PC-3 (cell line): ENCODE measurements at regions not wholly inside any gene's neighbourhood (a gene's known extent, or its start where the extent isn't known, plus 50 kb on each side); places are given as distances from the start of the nearest gene placed in this dataset.
"Not testable (repeated sequence)": the region's sequence is repeated elsewhere in the genome, so short reads cannot be mapped to it uniquely, and the experiment has no call there.

Experiments used
- ATAC-seq: fragments of 200-7000 bp; cut with Tn5 transposase; 2 replicates; pipeline ENCODE4 v1.9.1; 2020; ENCODE audit warnings: mild to moderate bottlenecking, moderate library complexity
- BruUV-seq: library from RNA; stranded (reverse); fragments of 400-500 nt; replicated peaks from 2 replicates; lab custom pipeline; 2021; lab: Mats Ljungman, UMichigan
- CTCF ChIA-PET: fragments of 300-600 bp; sonication (Branson Sonifier 250); formaldehyde crosslinking; loops from one replicate; lab custom pipeline; 2022; ENCODE audit warnings: antibody characterized with exemption; lab: Charles Lee
- POLR2A ChIA-PET: fragments of 300-600 bp; sonication (Branson Sonifier 250); formaldehyde crosslinking; loops from one replicate; lab custom pipeline; 2022; ENCODE audit warnings: antibody characterized with exemption; ENCODE audit not compliant: unreplicated experiment; lab: Charles Lee
- DNase-seq: peaks from one replicate; pipeline ENCODE4 v3.0.0-alpha.2; 2015
- H2AFZ ChIP-seq: fragments of 300-600 bp; sonication (generic); 2 replicates; pipeline ENCODE4 v1.6.0; 2016; ENCODE audit warnings: antibody characterized with exemption, low read length
- H3F3A ChIP-seq: fragments of 300-600 bp; sonication (generic); one replicate; pipeline ENCODE4 v1.6.0; 2017; ENCODE audit warnings: antibody characterized with exemption, low read length, control low read depth, mild to moderate bottlenecking; ENCODE audit not compliant: unreplicated experiment
- H3K27ac ChIP-seq: fragments of 300-600 bp; sonication (generic); 2 replicates; pipeline ENCODE4 v1.5.1; 2016; ENCODE audit warnings: mild to moderate bottlenecking, low read length
- H3K27me3 ChIP-seq: fragments of 300-600 bp; sonication (generic); 2 replicates; pipeline ENCODE4 v1.6.1; 2016; ENCODE audit warnings: low read length, mixed read lengths
- H3K36me3 ChIP-seq: fragments of 300-600 bp; sonication (generic); 2 replicates; pipeline ENCODE4 v1.6.1; 2016; ENCODE audit warnings: low read depth, mixed run types, low read length, mixed read lengths
- H3K4me1 ChIP-seq: fragments of 300-600 bp; sonication (generic); 2 replicates; pipeline ENCODE4 v1.5.1; 2016; ENCODE audit warnings: low read length; ENCODE audit not compliant: insufficient read depth
- H3K4me2 ChIP-seq: fragments of 300-600 bp; sonication (generic); 2 replicates; pipeline ENCODE4 v1.6.0; 2016; ENCODE audit warnings: low read length
- H3K4me3 ChIP-seq: fragments of 300-600 bp; sonication (generic); 2 replicates; pipeline ENCODE4 v1.5.1; 2016; ENCODE audit warnings: mild to moderate bottlenecking, low read length, mixed read lengths
- H3K79me2 ChIP-seq: fragments of 300-600 bp; sonication (generic); 2 replicates; pipeline ENCODE4 v1.6.1; 2017; ENCODE audit warnings: low read length, mixed read lengths
- H3K9ac ChIP-seq: fragments of 300-600 bp; sonication (generic); 2 replicates; pipeline ENCODE4 v1.6.0; 2016; ENCODE audit warnings: mild to moderate bottlenecking, low read length
- H3K9me2 ChIP-seq: fragments of 300-600 bp; sonication (generic); replicated peaks from 2 replicates; pipeline ENCODE4 v1.6.1; 2016; ENCODE audit warnings: mixed run types, low read length, mixed read lengths
- H3K9me3 ChIP-seq: fragments of 300-600 bp; sonication (generic); 2 replicates; pipeline ENCODE4 v1.6.1; 2016; ENCODE audit warnings: low read length, mixed read lengths
- H4K20me1 ChIP-seq: fragments of 300-600 bp; sonication (generic); 2 replicates; pipeline ENCODE4 v1.6.1; 2016; ENCODE audit warnings: low read length, mixed read lengths
- EZH2 ChIP-seq: fragments of 300-600 bp; sonication (generic); IDR thresholded peaks from one replicate; pipeline ENCODE4 v1.6.1; 2017; ENCODE audit warnings: antibody characterized with exemption, mild to moderate bottlenecking, low read length; ENCODE audit not compliant: unreplicated experiment
- EZH2phosphoT487 ChIP-seq: fragments of 300-600 bp; sonication (generic); IDR thresholded peaks from 2 replicates; pipeline ENCODE4 v1.6.1; 2018; ENCODE audit warnings: mild to moderate bottlenecking, antibody characterized with exemption, low read length, borderline replicate concordance
- intact Hi-C: fragments of 100-400 bp; cut with micrococcal nuclease; formaldehyde crosslinking; loops from 2 replicates; pipeline ENCODE4 v1.9.0; 2023
- TF ChIP-seq, protein P1 (sequence below): fragments of 300-600 bp; sonication (generic); conservative IDR thresholded peaks from 2 replicates; pipeline ENCODE4 v1.5.1; 2017; ENCODE audit warnings: antibody characterized with exemption, low read depth, mild to moderate bottlenecking, low read length

DNA sequence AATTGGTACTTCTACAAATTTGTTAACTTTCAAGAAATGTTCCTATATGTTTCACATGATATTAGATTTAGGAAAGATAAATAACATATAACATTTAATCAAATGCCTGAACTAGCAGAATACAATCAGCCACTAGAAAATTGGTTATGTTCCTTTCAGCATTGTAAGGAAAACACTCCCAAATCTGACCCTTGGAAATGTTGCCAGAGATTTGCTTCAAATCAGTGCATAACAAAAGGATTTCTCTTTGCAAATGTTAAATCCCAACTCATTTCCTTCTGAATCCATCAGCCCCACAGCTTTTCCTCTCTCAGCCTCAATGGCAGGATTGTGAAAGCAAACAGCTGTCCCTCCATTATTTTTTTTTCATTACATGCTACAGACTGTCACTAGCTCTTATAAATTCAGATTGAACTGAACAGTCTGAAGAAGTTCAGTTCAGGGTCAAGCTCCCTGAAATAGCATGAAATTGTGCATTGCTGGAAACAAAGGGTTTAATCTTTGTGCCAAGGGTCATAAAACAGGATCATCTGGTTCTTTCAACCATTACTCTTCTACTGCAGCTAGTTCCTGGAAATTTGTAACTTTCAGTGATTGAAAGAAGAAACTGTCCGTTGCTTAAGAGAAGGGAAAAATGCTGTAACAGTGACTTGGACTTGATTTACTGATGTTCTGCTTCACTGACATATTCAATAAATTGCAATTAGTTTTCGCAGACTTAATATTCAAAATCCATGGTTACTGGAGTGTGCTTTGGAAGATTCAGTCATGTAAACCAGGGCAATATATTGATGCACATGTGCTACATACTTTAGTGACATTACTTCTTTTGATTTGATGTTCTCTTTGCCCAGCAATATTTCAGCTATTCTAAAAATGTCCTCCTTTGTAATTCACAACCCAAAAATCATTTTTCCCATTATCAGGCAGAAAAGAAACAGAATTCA, 246.4 kb downstream of the RPL10L start:
- Histone ChIP-seq H2AFZ (no peak overlapping the region), H3K9ac (no peak overlapping the region), H3F3A (no peaks in the 10 kb centered on the region), H3K27me3 (no peaks in the 10 kb centered on the region), H3K4me1 (no peaks in the 10 kb centered on the region), H3K79me2 (no peaks in the 10 kb centered on the region), H3K36me3 (no peaks in the 10 kb centered on the region), H3K4me3 (no peak overlapping the region), H3K27ac (no peak overlapping the region), H3K9me2 (no peaks in the 10 kb centered on the region), H4K20me1 (no peaks in the 10 kb centered on the region), H3K4me2 (no peak overlapping the region), H3K9me3 (no peaks in the 10 kb centered on the region)
- DNase-seq, result peak; percentile 4
- intact Hi-C loops, result no loop called here
- POLR2A ChIA-PET, result no interaction called here
- TF ChIP-seq EZH2 (no peak), EZH2phosphoT487 (no peak)
- TF ChIP-seq, protein P1, sequence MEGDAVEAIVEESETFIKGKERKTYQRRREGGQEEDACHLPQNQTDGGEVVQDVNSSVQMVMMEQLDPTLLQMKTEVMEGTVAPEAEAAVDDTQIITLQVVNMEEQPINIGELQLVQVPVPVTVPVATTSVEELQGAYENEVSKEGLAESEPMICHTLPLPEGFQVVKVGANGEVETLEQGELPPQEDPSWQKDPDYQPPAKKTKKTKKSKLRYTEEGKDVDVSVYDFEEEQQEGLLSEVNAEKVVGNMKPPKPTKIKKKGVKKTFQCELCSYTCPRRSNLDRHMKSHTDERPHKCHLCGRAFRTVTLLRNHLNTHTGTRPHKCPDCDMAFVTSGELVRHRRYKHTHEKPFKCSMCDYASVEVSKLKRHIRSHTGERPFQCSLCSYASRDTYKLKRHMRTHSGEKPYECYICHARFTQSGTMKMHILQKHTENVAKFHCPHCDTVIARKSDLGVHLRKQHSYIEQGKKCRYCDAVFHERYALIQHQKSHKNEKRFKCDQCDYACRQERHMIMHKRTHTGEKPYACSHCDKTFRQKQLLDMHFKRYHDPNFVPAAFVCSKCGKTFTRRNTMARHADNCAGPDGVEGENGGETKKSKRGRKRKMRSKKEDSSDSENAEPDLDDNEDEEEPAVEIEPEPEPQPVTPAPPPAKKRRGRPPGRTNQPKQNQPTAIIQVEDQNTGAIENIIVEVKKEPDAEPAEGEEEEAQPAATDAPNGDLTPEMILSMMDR, result no peak
- CTCF ChIA-PET, result no interaction called here
- ATAC-seq, result no peak
- BruUV-seq, result no TSS peak

DNA sequence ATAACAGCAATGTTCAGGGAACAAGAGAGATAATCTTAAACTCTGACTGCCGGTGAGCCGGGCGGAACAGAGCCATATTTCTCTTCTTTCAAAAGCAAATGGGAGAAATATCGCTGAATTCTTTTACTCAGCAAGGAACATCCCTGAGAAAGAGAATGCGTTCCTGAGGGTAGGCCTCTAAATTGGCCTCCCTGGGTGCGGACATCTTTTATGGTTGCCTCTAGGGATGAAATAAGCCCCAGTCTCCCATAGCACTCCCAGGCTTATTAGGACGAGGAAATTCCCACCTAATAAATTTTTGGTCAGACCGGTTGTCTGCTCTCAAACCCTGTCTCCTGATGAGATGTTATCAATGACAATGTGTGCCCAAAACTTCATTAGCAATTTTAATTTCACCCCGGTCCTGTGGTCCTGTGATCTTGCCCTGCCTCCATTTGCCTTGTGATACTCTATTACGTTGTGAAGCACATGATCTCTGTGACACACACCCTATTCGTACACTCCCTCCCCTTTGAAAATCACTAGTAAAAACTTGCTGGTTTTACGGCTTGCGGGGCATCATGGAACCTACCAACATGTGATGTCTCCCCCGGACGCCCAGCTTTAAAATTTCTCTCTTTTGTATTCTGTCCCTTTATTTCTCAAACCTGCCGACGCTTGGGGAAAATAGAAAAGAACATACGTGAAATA, 249.4 kb downstream of the RPL10L start:
- ATAC-seq, H4K20me1 ChIP-seq, H3K4me1 ChIP-seq, H3K9me3 ChIP-seq, H3F3A ChIP-seq, H3K4me2 ChIP-seq, POLR2A ChIA-PET, H3K4me3 ChIP-seq, H3K79me2 ChIP-seq, BruUV-seq, DNase-seq, intact Hi-C loops, H3K9ac ChIP-seq, H3K27ac ChIP-seq, H3K36me3 ChIP-seq, H3K27me3 ChIP-seq, H3K9me2 ChIP-seq, CTCF ChIA-PET, H2AFZ ChIP-seq: not testable (repeated sequence)

DNA sequence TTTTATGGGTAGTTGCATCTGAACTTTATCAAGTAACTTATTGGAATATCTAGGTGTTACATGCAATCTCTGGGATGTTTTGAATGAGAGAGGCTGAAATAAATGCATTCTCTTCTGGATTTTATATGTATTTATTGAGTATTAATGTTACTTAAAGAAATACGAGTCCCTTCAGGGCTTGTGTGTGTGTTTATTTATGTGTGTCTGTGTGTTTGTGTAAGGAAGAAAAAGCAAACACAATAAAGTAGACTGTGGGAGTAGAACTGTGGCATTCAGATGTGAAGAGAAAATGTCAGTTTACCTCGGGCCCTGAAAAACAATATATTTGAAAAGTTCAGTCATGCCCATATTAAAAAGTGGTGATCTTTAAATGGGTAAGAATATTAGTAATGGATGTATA, 250.5 kb downstream of the RPL10L start:
- ATAC-seq, result no peak
- POLR2A ChIA-PET, result no interaction called here
- no TSS peak for BruUV-seq

More for the DNA sequence above, 250.5 kb downstream of the RPL10L start:
- H3K4me1 ChIP-seq, result no peaks in the 10 kb centered on the region
- no peaks in the 10 kb centered on the region for H4K20me1 ChIP-seq
- intact Hi-C loops, result no loop called here
- H3F3A ChIP-seq, result no peaks in the 10 kb centered on the region
- H3K4me3 ChIP-seq, result no peak overlapping the region
- H3K9me3 ChIP-seq, result no peaks in the 10 kb centered on the region
- no peaks in the 10 kb centered on the region for H3K79me2 ChIP-seq
- no peaks in the 10 kb centered on the region for H3K36me3 ChIP-seq
- CTCF ChIA-PET, result no interaction called here
- H3K4me2 ChIP-seq, result no peak overlapping the region
- H2AFZ ChIP-seq, result no peak overlapping the region
- DNase-seq, result no peak
- no peak overlapping the region for H3K27ac ChIP-seq
- TF ChIP-seq EZH2phosphoT487 (no peak), EZH2 (no peak)
- TF ChIP-seq, protein P1, result no peak
- no peaks in the 10 kb centered on the region for H3K9me2 ChIP-seq
- no peaks in the 10 kb centered on the region for H3K27me3 ChIP-seq
- H3K9ac ChIP-seq, result no peak overlapping the region
